ENCODE measurements at regions not wholly inside any gene's neighbourhood (a gene's known extent, or its start where the extent isn't known, plus 50 kb on each side); places are given as distances from the start of the nearest gene placed in this dataset.

- FAIRE-seq, result no peak
Measured at GRCh38 chr14:86646696-86647690, 1117.0 kb downstream of the FLRT2 start.

- no peak for FAIRE-seq
Measured at GRCh38 chr14:86646125-86646524, 1116.2 kb downstream of the FLRT2 start.

GRCh38 chr14:86641310-86641709, 1111.4 kb downstream of the FLRT2 start:
- FAIRE-seq, result no peak

- FAIRE-seq, result no peak
Measured at GRCh38 chr14:86640288-86640687, 1110.3 kb downstream of the FLRT2 start.

GRCh38 chr14:86639666-86640065, 1109.7 kb downstream of the FLRT2 start:
- no peak for FAIRE-seq

GRCh38 chr14:86639146-86639545, 1109.2 kb downstream of the FLRT2 start:
- FAIRE-seq, result no peak

GRCh38 chr14:86627080-86627479, 1097.1 kb downstream of the FLRT2 start:
- no peak for FAIRE-seq

- FAIRE-seq, result no peak
Measured at GRCh38 chr14:86626530-86626929, 1096.6 kb downstream of the FLRT2 start.

- FAIRE-seq, result no peak
Measured at GRCh38 chr14:86625637-86626036, 1095.7 kb downstream of the FLRT2 start.

- FAIRE-seq, result no peak
Measured at GRCh38 chr14:86619726-86620125, 1089.8 kb downstream of the FLRT2 start.

GRCh38 chr14:86613786-86614185, 1083.8 kb downstream of the FLRT2 start:
- no peak for FAIRE-seq

GRCh38 chr14:86613126-86613525, 1083.2 kb downstream of the FLRT2 start:
- FAIRE-seq, result no peak

GRCh38 chr14:86604561-86604960, 1074.6 kb downstream of the FLRT2 start:
- FAIRE-seq, result no peak

GRCh38 chr14:86602263-86602662, 1072.3 kb downstream of the FLRT2 start:
- FAIRE-seq, result no peak

- no peak for FAIRE-seq
Measured at GRCh38 chr14:86601813-86602212, 1071.9 kb downstream of the FLRT2 start.

GRCh38 chr14:86597279-86597678, 1067.3 kb downstream of the FLRT2 start:
- FAIRE-seq, result no peak

GRCh38 chr14:86596024-86596423, 1066.1 kb downstream of the FLRT2 start:
- no peak for FAIRE-seq

- FAIRE-seq, result no peak
Measured at GRCh38 chr14:86575141-86575540, 1045.2 kb downstream of the FLRT2 start.

GRCh38 chr14:86574778-86575129, 1044.8 kb downstream of the FLRT2 start:
- FAIRE-seq, result no peak

GRCh38 chr14:86574051-86574777, 1044.3 kb downstream of the FLRT2 start:
- FAIRE-seq, result no peak

GRCh38 chr14:86570371-86570770, 1040.4 kb downstream of the FLRT2 start:
- no peak for FAIRE-seq

- no peak for FAIRE-seq
Measured at GRCh38 chr14:86543521-86543920, 1013.6 kb downstream of the FLRT2 start.

- FAIRE-seq, result no peak
Measured at GRCh38 chr14:86541972-86542371, 1012.0 kb downstream of the FLRT2 start.

- no peak for FAIRE-seq
Measured at GRCh38 chr14:86540636-86541247, 1010.8 kb downstream of the FLRT2 start.
